Right lobe of liver (tissue), 4 donors: ENCODE measurements at regions not wholly inside any gene's neighbourhood (a gene's known extent, or its start where the extent isn't known, plus 50 kb on each side); places are given as distances from the start of the nearest gene placed in this dataset.

Experiments
- POLR2A ChIP-seq: fragments of 450-650 bp; IDR thresholded peaks from one replicate; pipeline ENCODE4 v1.6.1; 2017; ENCODE audit warnings: antibody characterized with exemption, mild to moderate bottlenecking
- TF ChIP-seq, protein P1 (sequence below), 4 donors: fragments of 200-600 bp in 3 of 4; fragments of 450-650 bp in 1 of 4; IDR thresholded peaks; one replicate each; pipeline versions ENCODE4 v1.5.1 to v1.8.0; 2016 to 2022; ENCODE audit warnings: antibody characterized with exemption in 4 of 4, mild to moderate bottlenecking in 2 of 4
- donor health status: DM: no; HTN: no; CAD: no.
- donor health status: DM: no; HTN: no; CAD: no.
- donor health status: DM: no; HTN: yes; CAD: no.

DNA sequence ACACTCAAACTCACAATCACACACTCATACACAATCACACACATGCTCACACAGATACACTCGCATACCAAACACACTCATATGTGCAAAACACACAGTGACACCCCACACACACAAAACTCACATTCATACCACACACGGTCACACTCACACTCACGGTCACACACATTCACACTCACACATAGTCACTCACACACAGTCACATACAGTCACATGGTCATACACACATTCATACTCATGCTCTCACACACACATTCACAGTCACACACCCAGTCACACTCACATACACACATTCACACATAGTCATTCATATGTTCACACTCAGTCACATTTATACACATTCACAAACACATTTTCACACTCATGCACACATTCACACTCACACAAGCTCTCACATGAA is 296.0 kb upstream of the RNF32 start:
- TF ChIP-seq, protein P1, sequence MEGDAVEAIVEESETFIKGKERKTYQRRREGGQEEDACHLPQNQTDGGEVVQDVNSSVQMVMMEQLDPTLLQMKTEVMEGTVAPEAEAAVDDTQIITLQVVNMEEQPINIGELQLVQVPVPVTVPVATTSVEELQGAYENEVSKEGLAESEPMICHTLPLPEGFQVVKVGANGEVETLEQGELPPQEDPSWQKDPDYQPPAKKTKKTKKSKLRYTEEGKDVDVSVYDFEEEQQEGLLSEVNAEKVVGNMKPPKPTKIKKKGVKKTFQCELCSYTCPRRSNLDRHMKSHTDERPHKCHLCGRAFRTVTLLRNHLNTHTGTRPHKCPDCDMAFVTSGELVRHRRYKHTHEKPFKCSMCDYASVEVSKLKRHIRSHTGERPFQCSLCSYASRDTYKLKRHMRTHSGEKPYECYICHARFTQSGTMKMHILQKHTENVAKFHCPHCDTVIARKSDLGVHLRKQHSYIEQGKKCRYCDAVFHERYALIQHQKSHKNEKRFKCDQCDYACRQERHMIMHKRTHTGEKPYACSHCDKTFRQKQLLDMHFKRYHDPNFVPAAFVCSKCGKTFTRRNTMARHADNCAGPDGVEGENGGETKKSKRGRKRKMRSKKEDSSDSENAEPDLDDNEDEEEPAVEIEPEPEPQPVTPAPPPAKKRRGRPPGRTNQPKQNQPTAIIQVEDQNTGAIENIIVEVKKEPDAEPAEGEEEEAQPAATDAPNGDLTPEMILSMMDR (IDR thresholded peaks at IDR 0.05) = no peak
- TF ChIP-seq POLR2A = no peak
